Memory B cell (primary cell): ENCODE measurements at regions not wholly inside any gene's neighbourhood (a gene's known extent, or its start where the extent isn't known, plus 50 kb on each side); places are given as distances from the start of the nearest gene placed in this dataset.

Experiments
- ATAC-seq: fragments of 150-1000 bp; cut with Tn5 transposase; 2 replicates; pipeline ENCODE4 v1.10.0; 2021; ENCODE audit warnings: low read depth, mild to moderate bottlenecking, moderate library complexity
- DNase-seq, 2 donors: peaks; one replicate each; pipeline ENCODE4 v3.0.0; 2022; ENCODE audit warnings: low spot score in 2 of 2
- H3K27ac Mint-ChIP-seq: one replicate; pipeline ENCODE4 v1.8.0; 2022; ENCODE audit warnings: mild to moderate bottlenecking, moderate library complexity, mixed read lengths
- H3K27me3 Mint-ChIP-seq: one replicate; pipeline ENCODE4 v1.8.0; 2022; ENCODE audit warnings: mixed read lengths
- H3K36me3 Mint-ChIP-seq: one replicate; pipeline ENCODE4 v1.8.0; 2022; ENCODE audit warnings: mild to moderate bottlenecking, mixed read lengths
- H3K4me1 Mint-ChIP-seq: one replicate; pipeline ENCODE4 v1.8.0; 2022; ENCODE audit warnings: mixed read lengths
- H3K4me3 Mint-ChIP-seq: one replicate; pipeline ENCODE4 v1.8.0; 2022; ENCODE audit warnings: mild to moderate bottlenecking, moderate library complexity, mixed read lengths
- H3K9me3 Mint-ChIP-seq: one replicate; pipeline ENCODE4 v1.8.0; 2022; ENCODE audit warnings: mixed read lengths

GRCh38 chr4:124389591-124389990 is 322.9 kb downstream of the ANKRD50 start:
- no peaks in the 10 kb centered on the region for H3K36me3 Mint-ChIP-seq
- no peaks in the 10 kb centered on the region for H3K27me3 Mint-ChIP-seq
- no peaks in the 10 kb centered on the region for H3K4me1 Mint-ChIP-seq
- no peak overlapping the region for H3K27ac Mint-ChIP-seq
- H3K4me3 Mint-ChIP-seq: no peak overlapping the region
- H3K9me3 Mint-ChIP-seq: peaks cover 5% of the 10 kb centered on the region
- DNase-seq (no peak), ATAC-seq (no peak)

GRCh38 chr4:124390861-124391260 is 321.7 kb downstream of the ANKRD50 start:
- Mint-ChIP-seq H3K27ac (no peak overlapping the region), H3K27me3 (no peaks in the 10 kb centered on the region), H3K4me3 (no peak overlapping the region), H3K9me3 (peaks cover 3% of the 10 kb centered on the region), H3K36me3 (no peaks in the 10 kb centered on the region), H3K4me1 (no peaks in the 10 kb centered on the region)
- ATAC-seq: no peak
- DNase-seq: no peak

GRCh38 chr4:124396333-124396732 is 316.2 kb downstream of the ANKRD50 start:
- Mint-ChIP-seq H3K4me3 (no peak overlapping the region), H3K27ac (no peak overlapping the region), H3K27me3 (no peaks in the 10 kb centered on the region), H3K9me3 (peaks cover 3% of the 10 kb centered on the region), H3K4me1 (no peaks in the 10 kb centered on the region), H3K36me3 (no peaks in the 10 kb centered on the region)
- DNase-seq (no peak), ATAC-seq (no peak)

- Mint-ChIP-seq H3K9me3 (no peaks in the 10 kb centered on the region), H3K27me3 (no peaks in the 10 kb centered on the region), H3K4me1 (no peaks in the 10 kb centered on the region), H3K36me3 (no peaks in the 10 kb centered on the region), H3K27ac (no peak overlapping the region), H3K4me3 (no peak overlapping the region)
- ATAC-seq (no peak), DNase-seq (no peak)
Observed at GRCh38 chr4:124401606-124402005, 310.9 kb downstream of the ANKRD50 start.

- H3K36me3 Mint-ChIP-seq: no peaks in the 10 kb centered on the region
- no peak for DNase-seq
- no peaks in the 10 kb centered on the region for H3K4me1 Mint-ChIP-seq
- no peak overlapping the region for H3K4me3 Mint-ChIP-seq
- peaks cover 1% of the 10 kb centered on the region for H3K9me3 Mint-ChIP-seq
- no peaks in the 10 kb centered on the region for H3K27me3 Mint-ChIP-seq
- ATAC-seq: no peak
- no peak overlapping the region for H3K27ac Mint-ChIP-seq
Observed at GRCh38 chr4:124409044-124409443, 303.5 kb downstream of the ANKRD50 start.

GRCh38 chr4:124414276-124415040 is 298.1 kb downstream of the ANKRD50 start:
- Mint-ChIP-seq H3K27me3 (no peaks in the 10 kb centered on the region), H3K36me3 (no peaks in the 10 kb centered on the region), H3K27ac (no peak overlapping the region), H3K4me1 (no peaks in the 10 kb centered on the region), H3K9me3 (peaks cover 1% of the 10 kb centered on the region), H3K4me3 (no peak overlapping the region)
- ATAC-seq: no peak
- DNase-seq: no peak

GRCh38 chr4:124415146-124415545 is 297.4 kb downstream of the ANKRD50 start:
- Mint-ChIP-seq H3K27me3 (no peaks in the 10 kb centered on the region), H3K27ac (no peak overlapping the region), H3K36me3 (no peaks in the 10 kb centered on the region), H3K9me3 (peaks cover 1% of the 10 kb centered on the region), H3K4me1 (no peaks in the 10 kb centered on the region), H3K4me3 (no peak overlapping the region)
- DNase-seq: no peak
- no peak for ATAC-seq

GRCh38 chr4:124417371-124417770 is 295.2 kb downstream of the ANKRD50 start:
- no peak for DNase-seq
- Mint-ChIP-seq H3K27me3 (no peaks in the 10 kb centered on the region), H3K36me3 (no peaks in the 10 kb centered on the region), H3K27ac (no peak overlapping the region), H3K4me3 (no peak overlapping the region), H3K9me3 (no peaks in the 10 kb centered on the region), H3K4me1 (no peaks in the 10 kb centered on the region)
- no peak for ATAC-seq

- no peaks in the 10 kb centered on the region for H3K4me1 Mint-ChIP-seq
- no peaks in the 10 kb centered on the region for H3K9me3 Mint-ChIP-seq
- H3K4me3 Mint-ChIP-seq: no peak overlapping the region
- H3K27me3 Mint-ChIP-seq: no peaks in the 10 kb centered on the region
- H3K36me3 Mint-ChIP-seq: no peaks in the 10 kb centered on the region
- no peak for ATAC-seq
- no peak for DNase-seq
- H3K27ac Mint-ChIP-seq: no peak overlapping the region
Observed at GRCh38 chr4:124420166-124420695, 292.3 kb downstream of the ANKRD50 start.

- Mint-ChIP-seq H3K4me3 (no peak overlapping the region), H3K36me3 (no peaks in the 10 kb centered on the region), H3K9me3 (no peaks in the 10 kb centered on the region), H3K4me1 (no peaks in the 10 kb centered on the region), H3K27me3 (no peaks in the 10 kb centered on the region), H3K27ac (no peak overlapping the region)
- no peak for DNase-seq
- no peak for ATAC-seq
Observed at GRCh38 chr4:124423160-124423559, 289.4 kb downstream of the ANKRD50 start.

- Mint-ChIP-seq H3K36me3 (no peaks in the 10 kb centered on the region), H3K9me3 (no peaks in the 10 kb centered on the region), H3K4me1 (peaks cover 3% of the 10 kb centered on the region), H3K27me3 (no peaks in the 10 kb centered on the region), H3K4me3 (no peak overlapping the region), H3K27ac (no peak overlapping the region)
- no peak for ATAC-seq
- no peak for DNase-seq
Observed at GRCh38 chr4:124426279-124426678, 286.3 kb downstream of the ANKRD50 start.

- Mint-ChIP-seq H3K27me3 (no peaks in the 10 kb centered on the region), H3K36me3 (no peaks in the 10 kb centered on the region), H3K4me1 (peaks cover 3% of the 10 kb centered on the region), H3K4me3 (no peak overlapping the region), H3K9me3 (no peaks in the 10 kb centered on the region), H3K27ac (no peak overlapping the region)
- no peak for ATAC-seq
- DNase-seq: no peak
Observed at GRCh38 chr4:124427095-124427767, 285.3 kb downstream of the ANKRD50 start.

GRCh38 chr4:124428648-124429047 is 283.9 kb downstream of the ANKRD50 start:
- ATAC-seq (no peak), DNase-seq (no peak)
- Mint-ChIP-seq H3K4me1 (peaks cover 3% of the 10 kb centered on the region), H3K27me3 (no peaks in the 10 kb centered on the region), H3K4me3 (no peak overlapping the region), H3K27ac (no peak overlapping the region), H3K9me3 (peaks cover 2% of the 10 kb centered on the region), H3K36me3 (no peaks in the 10 kb centered on the region)

- no peak overlapping the region for H3K4me3 Mint-ChIP-seq
- DNase-seq (no peak), ATAC-seq (no peak)
- H3K9me3 Mint-ChIP-seq: peaks cover 2% of the 10 kb centered on the region
- H3K27me3 Mint-ChIP-seq: no peaks in the 10 kb centered on the region
- no peaks in the 10 kb centered on the region for H3K36me3 Mint-ChIP-seq
- H3K27ac Mint-ChIP-seq: no peak overlapping the region
- H3K4me1 Mint-ChIP-seq: peaks cover 3% of the 10 kb centered on the region
Observed at GRCh38 chr4:124429746-124430250, 282.7 kb downstream of the ANKRD50 start.
